Stimulated activated CD4-positive, alpha-beta T cell treated with anti-CD3 and anti-CD28 coated beads, Interleukin-4, amount 100 ng/mL, for 1 hour (primary cell): ENCODE measurements at regions not wholly inside any gene's neighbourhood (a gene's known extent, or its start where the extent isn't known, plus 50 kb on each side); places are given as distances from the start of the nearest gene placed in this dataset.

Source experiments
- DNase-seq: peaks from one replicate; pipeline ENCODE4 v3.0.0-alpha.2; 2020

GRCh38 chr14:36245223-36245622 lies 68.7 kb upstream of the PTCSC3 start:
- DNase-seq = no peak

- DNase-seq = no peak
Measured at GRCh38 chr14:36243183-36243582, 66.7 kb upstream of the PTCSC3 start.

GRCh38 chr14:36241183-36241582 lies 64.7 kb upstream of the PTCSC3 start:
- no peak for DNase-seq

- peak; percentile 1 for DNase-seq
Measured at GRCh38 chr14:36238666-36239363, 62.3 kb upstream of the PTCSC3 start.

GRCh38 chr14:36233217-36233616 lies 56.7 kb upstream of the PTCSC3 start:
- no peak for DNase-seq

- no peak for DNase-seq
Measured at GRCh38 chr14:36229262-36229661, 52.7 kb upstream of the PTCSC3 start.

GRCh38 chr14:36227802-36228201 lies 51.3 kb upstream of the PTCSC3 start:
- DNase-seq = no peak

- DNase-seq = no peak
Measured at GRCh38 chr14:36227344-36227743, 50.8 kb upstream of the PTCSC3 start.
